ENCODE measurements at regions not wholly inside any gene's neighbourhood (a gene's known extent, or its start where the extent isn't known, plus 50 kb on each side); places are given as distances from the start of the nearest gene placed in this dataset.
"Not testable (repeated sequence)": the region's sequence is repeated elsewhere in the genome, so short reads cannot be mapped to it uniquely, and the experiment has no call there.

GRCh38 chr1:41980827-41981653 is 62.3 kb upstream of the HIVEP3 start:
- DNase-seq (ENCODE audit: low spot score), result no peak

GRCh38 chr1:41978986-41979385 is 60.3 kb upstream of the HIVEP3 start:
- no peak for DNase-seq (ENCODE audit: low spot score)

- no peak for DNase-seq (ENCODE audit: low spot score)
Observed at GRCh38 chr1:41977326-41977725, 58.6 kb upstream of the HIVEP3 start.

GRCh38 chr1:41976671-41977070 is 57.9 kb upstream of the HIVEP3 start:
- no peak for DNase-seq (ENCODE audit: low spot score)

GRCh38 chr1:41975850-41976569 is 57.3 kb upstream of the HIVEP3 start:
- no peak for DNase-seq (ENCODE audit: low spot score)

GRCh38 chr1:41975121-41975520 is 56.4 kb upstream of the HIVEP3 start:
- DNase-seq (ENCODE audit: low spot score), result no peak

- not testable (repeated sequence) for DNase-seq (ENCODE audit: low spot score)
Observed at GRCh38 chr1:41968557-41968956, 49.8 kb upstream of the HIVEP3 start.

All from D341Med (cell line).